ENCODE measurements at regions not wholly inside any gene's neighbourhood (a gene's known extent, or its start where the extent isn't known, plus 50 kb on each side); places are given as distances from the start of the nearest gene placed in this dataset.
"Not testable (repeated sequence)": the region's sequence is repeated elsewhere in the genome, so short reads cannot be mapped to it uniquely, and the experiment has no call there.

DNA sequence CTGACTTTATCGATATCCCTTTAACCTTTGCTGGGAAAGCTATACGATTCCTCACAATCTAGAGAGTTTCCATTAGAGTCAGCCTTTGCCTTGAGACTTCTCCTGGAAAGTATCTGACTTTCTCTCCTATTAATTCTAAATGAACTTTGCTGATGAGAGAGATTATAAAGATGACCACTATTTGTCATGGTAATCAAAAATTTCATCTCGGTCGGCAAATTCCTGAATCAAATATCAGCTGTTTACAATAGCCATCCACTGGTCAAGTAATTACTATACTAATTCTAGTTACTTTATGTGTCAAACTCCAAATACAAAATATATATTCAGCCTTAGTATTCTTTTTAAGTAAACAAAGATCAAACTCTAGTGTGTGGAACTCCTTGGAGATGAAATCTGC lies 164.4 kb upstream of the ITGA1 start:
- DNase-seq = no peak

- DNase-seq = no peak
These were observed 163.4 kb upstream of the ITGA1 start for GRCh38 chr5:52624291-52624690.

- no peak for DNase-seq
These were observed 161.4 kb upstream of the ITGA1 start for GRCh38 chr5:52626312-52626711.

DNA sequence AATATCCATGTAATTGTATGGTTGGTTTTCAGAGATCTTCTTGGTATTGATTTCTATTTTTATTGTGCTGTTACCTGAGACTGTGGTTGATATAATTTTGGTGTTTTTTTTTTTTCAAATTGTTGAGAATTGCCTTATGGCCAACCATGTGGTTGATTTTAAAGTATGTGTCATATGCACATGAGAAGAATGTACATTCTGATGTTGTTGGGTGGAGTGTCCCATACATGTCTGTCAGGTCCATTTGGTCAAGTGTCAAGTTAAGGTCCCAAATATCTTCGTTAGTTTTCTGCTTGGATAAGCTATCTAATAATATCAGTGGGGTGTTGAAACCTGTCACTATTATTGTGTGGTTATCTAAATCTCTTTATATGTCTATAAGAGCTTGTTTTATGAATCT lies 160.0 kb upstream of the ITGA1 start:
- no peak for DNase-seq

- DNase-seq = no peak
These were observed 155.4 kb upstream of the ITGA1 start for GRCh38 chr5:52632281-52632680.

GRCh38 chr5:52634171-52634570 lies 153.5 kb upstream of the ITGA1 start:
- DNase-seq = not testable (repeated sequence)

GRCh38 chr5:52638732-52639131 lies 149.0 kb upstream of the ITGA1 start:
- no peak for DNase-seq

GRCh38 chr5:52648726-52649125 lies 139.0 kb upstream of the ITGA1 start:
- no peak for DNase-seq

DNA sequence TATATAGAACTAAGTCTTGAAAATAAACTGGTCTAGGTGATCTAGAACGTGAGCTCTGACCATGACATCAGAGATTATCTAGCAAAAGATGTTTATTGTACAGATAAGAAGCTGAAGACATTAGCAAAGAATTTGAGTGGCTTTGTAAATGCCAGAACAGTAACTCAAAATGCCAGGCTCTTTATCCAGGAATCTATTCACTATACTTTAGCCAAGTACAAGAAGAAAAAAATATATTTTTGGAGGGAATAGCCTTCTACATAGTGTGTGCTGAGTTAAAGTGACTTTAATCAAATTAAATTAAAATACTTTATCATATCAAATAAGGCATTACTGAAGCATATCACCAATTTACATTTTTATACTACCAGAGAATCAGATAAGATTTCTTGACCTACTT lies 132.6 kb upstream of the ITGA1 start:
- no peak for DNase-seq

DNA sequence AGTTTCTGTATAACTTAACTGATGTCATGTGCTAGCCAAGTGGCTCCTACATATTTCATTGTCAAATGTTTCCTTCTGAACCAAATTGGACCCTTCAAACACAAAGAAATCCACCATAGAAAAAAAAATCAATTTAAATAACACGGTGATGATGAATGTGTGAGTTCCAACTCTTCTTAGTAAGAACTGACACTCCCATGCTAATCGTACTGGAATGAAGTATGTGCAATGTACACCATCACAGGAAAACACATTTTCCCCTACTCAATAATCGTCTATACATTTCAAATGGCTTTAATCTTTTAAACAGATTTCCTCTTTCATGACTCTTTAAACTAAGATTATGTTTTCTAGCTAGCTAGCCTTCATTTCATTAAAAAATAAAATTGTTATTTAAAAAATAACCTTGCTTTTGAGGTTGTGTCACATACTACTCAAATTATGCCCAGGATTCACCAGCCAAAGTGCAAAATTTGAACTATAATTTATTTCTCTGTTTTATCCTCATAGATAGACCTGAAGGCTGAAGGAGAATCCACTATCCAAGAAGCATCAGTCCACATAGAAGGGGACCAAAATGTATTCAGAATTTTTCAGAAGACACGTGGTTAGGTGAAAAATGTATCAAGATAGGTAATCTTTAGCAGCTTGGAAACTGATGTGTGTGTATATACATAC lies 131.0 kb upstream of the ITGA1 start:
- no peak for DNase-seq

GRCh38 chr5:52657247-52657645 lies 130.5 kb upstream of the ITGA1 start:
- DNase-seq = peak; percentile 70

DNA sequence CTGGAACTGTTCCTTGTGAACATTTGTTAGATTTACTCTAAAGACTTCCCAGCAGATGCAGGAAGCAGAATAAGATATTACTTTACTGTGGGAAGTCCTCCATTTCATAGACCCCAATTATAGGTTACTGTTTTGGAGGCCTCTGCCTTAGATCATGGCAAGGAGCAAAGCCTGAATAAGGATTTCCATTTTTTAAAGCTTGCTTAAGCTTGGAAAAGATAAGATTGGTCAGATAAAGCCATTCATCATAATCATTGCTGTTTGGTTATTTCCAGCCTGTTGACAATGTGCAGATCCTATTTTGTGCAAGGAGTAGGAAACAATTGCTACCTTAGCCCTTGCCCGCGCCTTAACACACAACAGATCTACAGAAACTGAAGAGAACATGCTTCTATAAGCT lies 129.5 kb upstream of the ITGA1 start:
- no peak for DNase-seq

- DNase-seq = no peak
These were observed 127.1 kb upstream of the ITGA1 start for GRCh38 chr5:52660621-52661020.

GRCh38 chr5:52661903-52662595 lies 125.7 kb upstream of the ITGA1 start:
- no peak for DNase-seq

- no peak for DNase-seq
These were observed 122.2 kb upstream of the ITGA1 start for GRCh38 chr5:52665559-52665958.

DNA sequence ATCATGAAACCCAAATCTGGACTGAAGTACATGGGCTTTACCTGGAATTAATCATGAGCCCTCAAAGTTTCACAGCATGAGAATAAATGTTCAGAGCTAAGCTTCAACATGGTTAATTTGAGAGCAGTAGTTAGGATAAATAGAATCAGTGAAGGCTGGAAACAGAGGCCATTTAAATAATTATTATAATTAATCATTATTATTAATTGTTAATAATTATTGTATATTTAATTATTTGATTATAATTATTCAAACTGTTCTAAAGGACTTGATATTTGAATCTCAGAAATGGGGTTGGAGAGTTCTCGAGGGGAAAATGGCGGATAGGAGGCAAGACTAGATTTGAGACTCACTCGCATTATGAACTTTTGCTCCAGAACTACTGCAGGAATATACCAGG lies 119.6 kb upstream of the ITGA1 start:
- DNase-seq = no peak

DNA sequence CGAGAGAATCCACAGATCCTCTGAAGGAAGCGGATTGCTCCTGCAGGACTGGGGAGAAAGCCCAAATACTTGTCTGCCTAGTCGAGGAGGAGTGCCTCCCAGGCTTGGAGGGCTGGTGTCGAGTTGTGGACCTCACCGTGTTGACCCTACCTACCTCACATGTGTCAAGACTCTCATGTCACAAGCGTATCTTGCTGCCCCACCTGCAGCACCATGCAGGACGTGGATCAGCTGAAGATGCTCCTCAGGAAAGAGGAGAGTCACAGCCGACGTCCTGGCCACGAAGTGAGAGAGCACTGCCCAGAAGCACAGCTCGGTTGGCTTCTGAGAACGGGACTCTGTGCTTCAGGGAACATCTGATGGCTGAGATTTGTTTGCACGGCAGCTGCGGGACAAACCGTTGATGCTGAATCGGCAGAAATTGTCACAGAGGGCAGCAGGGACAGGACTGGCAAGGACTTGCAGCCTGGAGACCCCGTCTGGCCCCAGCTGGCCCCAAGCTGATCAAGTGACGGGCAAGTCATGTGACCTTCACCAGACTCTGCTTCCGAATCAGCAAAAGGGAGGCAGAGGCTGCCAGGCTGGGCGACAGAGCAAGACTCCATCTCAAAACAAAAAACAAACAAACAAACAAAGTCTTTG lies 119.1 kb upstream of the ITGA1 start:
- no peak for DNase-seq

- DNase-seq = no peak
These were observed 115.3 kb upstream of the ITGA1 start for GRCh38 chr5:52672459-52672858.

DNA sequence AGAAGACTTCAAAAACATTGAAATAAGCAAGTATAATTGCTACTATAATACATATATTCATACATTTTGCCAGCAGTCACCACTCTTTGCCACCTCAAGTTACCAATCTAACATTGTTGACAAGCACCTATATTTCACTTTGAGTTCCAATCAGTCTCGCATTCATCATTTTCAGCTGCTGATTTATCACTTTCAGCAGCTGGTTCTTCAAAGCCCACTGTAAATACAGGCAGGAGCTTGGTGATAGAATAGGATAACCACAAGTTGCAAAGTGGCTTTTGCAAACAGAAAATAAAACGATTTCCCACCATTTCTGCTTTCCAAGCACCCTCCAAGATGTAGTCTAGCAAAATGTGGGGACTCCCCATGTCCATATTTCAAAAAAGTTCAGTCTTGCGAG lies 114.2 kb upstream of the ITGA1 start:
- DNase-seq = no peak

DNA sequence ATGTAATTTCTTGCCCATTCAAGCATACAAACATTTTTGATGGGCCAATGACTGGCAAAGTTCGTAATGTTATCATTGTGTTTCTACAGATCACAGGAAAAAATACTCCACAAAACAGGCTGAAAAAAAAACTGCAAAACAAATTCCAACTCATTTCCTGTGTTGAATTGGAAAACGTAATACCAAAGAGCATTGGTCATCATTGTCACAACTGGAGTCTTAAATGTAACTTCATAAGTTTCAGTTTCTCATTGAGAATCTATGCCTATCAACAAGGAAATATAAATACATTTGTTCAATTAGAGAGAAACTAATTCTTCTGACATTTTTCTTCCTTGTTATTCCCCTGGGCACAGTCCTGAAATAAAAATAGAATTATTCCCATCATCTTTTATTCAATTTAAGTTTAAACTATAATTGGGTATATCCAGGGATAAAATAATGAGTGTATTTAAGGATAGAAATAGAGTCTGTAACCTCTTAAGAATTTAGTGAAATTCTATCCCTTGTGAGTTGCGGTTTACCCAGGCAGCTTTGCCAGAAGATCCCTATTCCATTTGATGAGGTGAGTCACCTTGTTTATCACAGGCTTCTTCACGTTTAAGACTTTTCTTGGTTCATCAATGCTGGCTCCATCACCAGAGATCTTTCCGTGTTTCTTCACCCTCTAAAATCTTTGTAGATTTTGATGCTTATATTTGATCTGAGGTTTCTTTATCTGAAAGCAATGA lies 112.7 kb upstream of the ITGA1 start:
- no peak for DNase-seq

DNA sequence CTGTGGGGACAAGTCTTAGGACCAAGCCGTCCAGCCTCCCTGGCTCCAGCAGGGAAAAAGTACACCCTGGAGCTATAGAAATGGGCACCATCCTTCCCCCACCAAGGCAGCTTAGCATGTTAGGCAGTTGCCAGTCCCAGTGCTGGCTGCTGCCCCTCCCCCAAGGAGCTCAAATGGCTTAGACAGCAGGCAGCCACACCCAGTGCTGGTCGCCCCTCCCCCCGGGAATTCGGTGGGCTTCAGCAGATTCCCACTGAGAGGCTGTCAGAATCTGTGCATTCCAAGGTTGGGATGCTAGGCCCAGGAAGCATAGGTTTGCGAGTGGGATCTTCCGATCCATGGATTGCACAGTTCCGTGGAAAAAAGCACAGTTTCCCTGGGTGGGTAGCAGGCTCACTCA lies 105.2 kb upstream of the ITGA1 start:
- DNase-seq = no peak

DNA sequence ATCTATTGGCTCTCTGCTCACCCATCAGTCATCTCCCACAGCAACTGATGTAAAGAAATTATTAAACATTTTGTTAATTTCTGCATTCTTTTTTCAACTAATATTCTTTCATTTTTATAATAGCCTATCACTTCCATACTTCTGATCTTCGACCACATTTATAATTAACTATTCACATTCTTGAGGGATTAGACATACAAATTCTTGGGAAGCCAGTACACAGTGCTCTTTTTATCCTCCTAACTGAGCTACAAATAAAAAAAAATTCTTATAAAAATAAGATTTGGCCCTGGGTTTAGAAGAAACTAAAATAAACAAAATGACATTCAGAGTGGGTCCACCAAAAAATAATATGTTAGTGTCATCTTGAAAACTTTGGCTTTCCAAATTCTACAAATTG lies 103.7 kb upstream of the ITGA1 start:
- DNase-seq = no peak

GRCh38 chr5:52685566-52685965 lies 102.2 kb upstream of the ITGA1 start:
- DNase-seq = no peak

DNA sequence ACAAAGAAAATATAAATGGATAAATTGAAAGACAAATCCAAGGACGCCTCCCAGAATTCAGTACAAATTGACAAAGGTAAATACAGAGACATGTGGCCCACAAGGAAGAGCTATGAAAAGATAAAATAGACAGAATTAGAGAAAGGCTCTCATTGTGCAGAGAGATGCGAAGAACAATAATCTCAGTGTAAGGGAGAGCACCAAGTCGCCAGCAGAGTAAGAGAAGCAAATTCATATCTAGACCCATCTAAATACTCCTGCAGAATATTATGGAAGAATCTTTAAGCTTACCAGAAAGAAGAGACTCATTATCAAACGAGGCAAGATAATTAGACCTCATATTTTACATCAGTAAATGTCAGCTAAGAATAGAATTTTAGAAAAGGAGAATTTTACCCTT lies 101.7 kb upstream of the ITGA1 start:
- no peak for DNase-seq

Measured in NCI-H345 (cell line).